GM12878 (cell line): ENCODE measurements at regions not wholly inside any gene's neighbourhood (a gene's known extent, or its start where the extent isn't known, plus 50 kb on each side); places are given as distances from the start of the nearest gene placed in this dataset.

Experiments
- ATAC-seq: fragments of 200-7000 bp; cut with Tn5 transposase; 3 replicates; pipeline ENCODE4 v1.9.1; 2020; ENCODE audit warnings: mild to moderate bottlenecking, moderate library complexity
- BruUV-seq: library from RNA; stranded (reverse); fragments of 400-500 nt; replicated peaks from 2 replicates; lab custom pipeline; 2021; lab: Mats Ljungman, UMichigan
- CTCF ChIA-PET: fragments of 300-600 bp; sonication (Branson Sonifier 250); formaldehyde crosslinking; extraction: SDS; loops from one replicate; lab custom pipeline; 2021; ENCODE audit warnings: inconsistent platforms; lab: Yijun Ruan, JAX
- POLR2A ChIA-PET: fragments of 350-600 bp; formaldehyde crosslinking; extraction: SDS; loops from one replicate; lab custom pipeline; 2021; ENCODE audit warnings: inconsistent platforms; lab: Charles Lee
- RAD21 ChIA-PET: fragments of 300-600 bp; sonication (Branson Sonifier 250); formaldehyde crosslinking; loops from one replicate; lab custom pipeline; 2023; ENCODE audit warnings: antibody characterized with exemption; ENCODE audit not compliant: unreplicated experiment; lab: Charles Lee
- SMC1A ChIA-PET: fragments of 300-600 bp; sonication (Branson Sonifier 250); formaldehyde crosslinking; loops from one replicate; lab custom pipeline; 2023; ENCODE audit not compliant: unreplicated experiment, uncharacterized antibody; lab: Charles Lee
- DNase-seq: peaks from one replicate; pipeline ENCODE4 v3.0.0-alpha.2; 2011; ENCODE audit warnings: low read depth, low spot score
- FAIRE-seq: peaks from 3 replicates; lab custom pipeline; 2011; peaks lifted over from hg19 to GRCh38; lab: Jason Lieb, UNC
- H2AFZ ChIP-seq: 2 replicates; pipeline ENCODE4 v1.6.0; 2011; ENCODE audit warnings: low read depth, low read length, control low read depth; ENCODE audit not compliant: control insufficient read depth
- H3K27ac ChIP-seq: 2 replicates; pipeline ENCODE4 v1.5.1; 2011; ENCODE audit warnings: control low read depth; ENCODE audit not compliant: control insufficient read depth, insufficient read depth
- H3K27me3 ChIP-seq, 2 experiments: replicated peaks in 1 of 2; 2 replicates each; pipeline versions ENCODE4 v1.6.0 to v1.6.1; 2011; ENCODE audit warnings: low read length in 1 of 2; ENCODE audit not compliant: control insufficient read depth in 2 of 2, insufficient read depth in 2 of 2
- H3K36me3 ChIP-seq, 2 experiments: 2 replicates each; pipeline ENCODE4 v1.5.1; 2011; ENCODE audit warnings: low read length in 1 of 2; ENCODE audit not compliant: control insufficient read depth in 2 of 2, insufficient read depth in 2 of 2
- H3K4me1 ChIP-seq: 2 replicates; pipeline ENCODE4 v1.6.1; 2011; ENCODE audit warnings: mild to moderate bottlenecking, low read length, moderate library complexity, mixed read lengths; ENCODE audit not compliant: control insufficient read depth, insufficient read depth
- H3K4me2 ChIP-seq: 2 replicates; pipeline ENCODE4 v1.6.0; 2011; ENCODE audit warnings: control low read depth; ENCODE audit not compliant: control insufficient read depth, insufficient read depth
- H3K4me3 ChIP-seq: fragments of 200-600 bp; sonication (generic); 2 replicates; pipeline ENCODE4 v1.5.1; 2016
- H3K79me2 ChIP-seq: 2 replicates; pipeline ENCODE4 v1.6.0; 2011; ENCODE audit warnings: low read length; ENCODE audit not compliant: control insufficient read depth, insufficient read depth
- H3K9ac ChIP-seq: 2 replicates; pipeline ENCODE4 v1.8.0; 2011; ENCODE audit warnings: low read length, control low read depth, mixed read lengths; ENCODE audit not compliant: control insufficient read depth, insufficient read depth
- H3K9me3 ChIP-seq: replicated peaks from 3 replicates; pipeline ENCODE4 v1.5.1; 2011; ENCODE audit warnings: mild to moderate bottlenecking, low read length; ENCODE audit not compliant: control insufficient read depth, insufficient read depth
- H4K20me1 ChIP-seq: 2 replicates; pipeline ENCODE4 v1.6.0; 2011; ENCODE audit not compliant: control insufficient read depth, insufficient read depth
- CHD2 ChIP-seq: IDR thresholded peaks from 2 replicates; pipeline ENCODE4 v1.6.1; 2011; ENCODE audit warnings: low read depth, low read length, improper control_type of control experiment, borderline replicate concordance
- CTCF ChIP-seq, 3 experiments: IDR thresholded peaks in 2 of 3; conservative IDR thresholded peaks in 1 of 3; 2 replicates each; pipeline ENCODE4 v1.5.1; 2011; ENCODE audit warnings: low read depth in 3 of 3, low read length in 3 of 3, mild to moderate bottlenecking in 3 of 3, control low read depth in 2 of 3, moderate library complexity in 2 of 3, inconsistent platforms in 1 of 3, mixed read lengths in 1 of 3; ENCODE audit not compliant: control insufficient read depth in 2 of 3, insufficient read depth in 1 of 3; ENCODE audit errors: extremely low read depth in 1 of 3
- EED ChIP-seq: sonication (generic); IDR thresholded peaks from 2 replicates; pipeline ENCODE4 v1.6.1; 2016; ENCODE audit warnings: antibody characterized with exemption, low read depth
- IKZF2 ChIP-seq, 2 experiments: fragments of 450-650 bp; IDR thresholded peaks; 2 replicates each; pipeline ENCODE4 v1.6.1; 2017; ENCODE audit warnings: mild to moderate bottlenecking in 2 of 2, moderate library complexity in 2 of 2
- LARP7 ChIP-seq: fragments of 450-650 bp; IDR thresholded peaks from 2 replicates; pipeline ENCODE4 v1.6.1; 2017; ENCODE audit warnings: mild to moderate bottlenecking
- SMC3 ChIP-seq: IDR thresholded peaks from 2 replicates; pipeline ENCODE4 v1.6.1; 2011; ENCODE audit warnings: low read length, improper control_type of control experiment, borderline replicate concordance
- TCF7 ChIP-seq: IDR thresholded peaks from 2 replicates; pipeline ENCODE4 v1.6.1; 2014; ENCODE audit warnings: antibody characterized with exemption, borderline replicate concordance
- ZBED1 ChIP-seq: IDR thresholded peaks from 2 replicates; pipeline ENCODE4 v1.6.1; 2016; ENCODE audit warnings: borderline replicate concordance
- WGBS: methylation state at CpG from one replicate; pipeline ENCODE4 v1.1.6; 2016; ENCODE audit warnings: low lambda C conversion rate; ENCODE audit not compliant: insufficient replicate concordance, insufficient coverage; ENCODE audit errors: missing lambda C conversion rate; 5-methylcytosine and 5-hydroxymethylcytosine counted together
- in situ Hi-C: fragments of 300-500 bp; cut with MboI; formaldehyde crosslinking; loops from 9 replicates; pipeline ENCODE4 v1.14.3; 2018; ENCODE audit warnings: mixed read lengths
- intact Hi-C: fragments of 100-400 bp; cut with micrococcal nuclease; formaldehyde crosslinking; loops from one replicate; pipeline ENCODE4 v1.14.2; 2022; ENCODE audit not compliant: unreplicated experiment

DNA sequence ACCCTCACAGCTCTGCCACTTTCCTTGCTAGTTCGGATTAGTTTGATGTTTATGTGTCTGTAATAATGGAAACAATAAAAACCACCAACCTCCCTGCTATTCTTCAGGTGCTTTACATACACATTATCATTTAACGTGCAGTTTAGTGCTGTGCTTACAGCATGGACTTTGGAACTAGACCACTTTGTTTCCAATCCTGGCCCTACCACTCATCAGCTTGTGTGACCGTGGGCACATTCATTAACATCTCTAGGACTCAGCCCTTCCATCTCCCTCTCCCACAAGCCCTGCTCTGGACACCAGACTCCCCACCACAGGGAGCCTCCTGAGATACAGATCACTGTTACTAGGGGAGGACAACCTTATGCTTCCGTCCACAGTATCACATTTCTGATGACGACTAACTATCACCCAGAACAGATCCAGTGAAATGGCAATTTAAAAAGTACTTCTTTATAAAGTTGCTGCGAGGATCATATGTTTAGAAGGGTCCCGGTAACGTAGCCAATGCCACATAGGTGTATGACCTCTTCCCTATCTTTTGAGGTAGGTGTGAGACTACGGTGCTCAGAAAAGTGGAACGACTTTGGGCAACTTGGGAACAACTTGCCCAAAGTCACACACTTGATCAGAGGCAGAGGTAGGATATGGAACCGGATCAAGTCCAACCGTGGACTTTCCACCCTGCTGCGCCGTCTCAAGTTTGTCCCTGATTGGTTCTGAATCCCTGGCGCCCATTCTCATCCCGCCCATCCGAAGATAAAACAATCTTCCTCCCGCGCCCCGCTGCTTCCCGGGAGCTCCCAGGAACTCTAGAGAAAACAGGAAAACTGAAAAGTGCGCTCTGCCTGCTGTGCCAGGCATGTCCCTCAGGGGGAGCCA lies 132.4 kb upstream of the NIPBL start:
- Histone ChIP-seq H3K9me3 (no peaks in the 10 kb centered on the region), H3K4me2 (peak overlapping the region; percentile 99), H3K79me2 (no peaks in the 10 kb centered on the region), H3K36me3 (no peaks in the 10 kb centered on the region), H3K4me3 (peak overlapping the region; percentile 59), H4K20me1 (no peaks in the 10 kb centered on the region), H3K9ac (peak overlapping the region; percentile 49), H3K27me3 (peaks cover 0 to 3% of the 10 kb centered on the region in 2 experiments; a peak in 1 of 4 replicates), H3K27ac (no peak overlapping the region), H3K4me1 (peaks cover 5% of the 10 kb centered on the region; the same call in 1 of the 2 replicates), H2AFZ (peak overlapping the region; percentile 92)
- no TSS peak for BruUV-seq
- DNase-seq (no peak), ATAC-seq (peak; percentile 6), FAIRE-seq (no peak)
- no peak for TF ChIP-seq CHD2
- peak in 1 of 2 experiments; percentile 52; a peak in 2 of 4 replicates for TF ChIP-seq IKZF2 (IDR thresholded peaks at IDR 0.05)
- TF ChIP-seq SMC3, result peak; percentile 26; the same call in 1 of the 2 replicates
- TF ChIP-seq EED, result 0 out of 2 replicates have a peak, but pooled peaks have one; percentile 30
- TF ChIP-seq TCF7, result no peak
- TF ChIP-seq ZBED1, result no peak
- no peak for TF ChIP-seq LARP7
- TF ChIP-seq CTCF (IDR thresholded peaks at IDR 0.05 in 2 of 3, conservative IDR thresholded peaks at IDR 0.05 in 1 of 3; ENCODE audit: control insufficient read depth in 2 of 3, extremely low read depth in 1 of 3, insufficient read depth in 1 of 3, low read depth in 3 of 3, low read length in 3 of 3), result peak; percentile 57 to 71 (median 64)
- ChIA-PET SMC1A (interaction anchor here (0.7 to 2.4 kb wide), 9 partner anchors 9 to 202 kb away, joined by 3 to 14 read pairs (median 4); no protein-coding TSS in a partner anchor), CTCF (interaction anchor here (0.8 to 4.5 kb wide), 13 partner anchors 10 to 263 kb away, joined by 3 to 47 read pairs (median 5); no protein-coding TSS in a partner anchor), POLR2A (no interaction called here), RAD21 (interaction anchor here (0.9 kb wide), 1 partner anchor 126 kb away, joined by 4 read pairs; no protein-coding TSS in a partner anchor)
- WGBS, result 16% methylated on average over 22 of the region's 22 CpGs
- in situ Hi-C loops (no loop called here), intact Hi-C loops (loop anchor here (2.0 kb wide), 1 partner anchor 197 kb away; no protein-coding TSS in a partner anchor)
